Kidney (tissue), 13 donors: ENCODE measurements at regions not wholly inside any gene's neighbourhood (a gene's known extent, or its start where the extent isn't known, plus 50 kb on each side); places are given as distances from the start of the nearest gene placed in this dataset.

Source experiments
- DNase-seq, 5 donors: peaks; one replicate each; pipeline ENCODE4 v3.0.0-alpha.2; 2013 to 2020
- FAIRE-seq: peaks from 2 replicates; lab custom pipeline; 2012; peaks lifted over from hg19 to GRCh38; lab: Jason Lieb, UNC
- H3K27ac ChIP-seq, 2 donors: one replicate each; pipeline ENCODE4 v1.7.0; 2013; ENCODE audit warnings: low read depth in 2 of 2, low read length in 2 of 2, inconsistent platforms in 1 of 2
- H3K27me3 ChIP-seq: one replicate; pipeline ENCODE4 v1.7.1; 2013; ENCODE audit warnings: low read length, inconsistent platforms; ENCODE audit not compliant: control insufficient read depth, insufficient read depth
- H3K36me3 ChIP-seq, 3 donors: one replicate each; pipeline versions ENCODE4 v1.7.0 to v1.7.1; 2013; ENCODE audit warnings: low read length in 3 of 3, control low read depth in 1 of 3, inconsistent platforms in 1 of 3; ENCODE audit not compliant: insufficient read depth in 3 of 3, control insufficient read depth in 2 of 3
- H3K4me1 ChIP-seq, 3 donors: one replicate each; pipeline versions ENCODE4 v1.7.0 to v1.7.1; 2013; ENCODE audit warnings: low read length in 3 of 3, inconsistent platforms in 1 of 3, low read depth in 1 of 3; ENCODE audit not compliant: control insufficient read depth in 2 of 3, insufficient read depth in 2 of 3
- H3K4me3 ChIP-seq, 3 donors: one replicate each; pipeline versions ENCODE4 v1.7.0 to v1.8.1; 2013; ENCODE audit warnings: low read length in 3 of 3, control low read depth in 1 of 3, inconsistent platforms in 1 of 3
- H3K9ac ChIP-seq, 3 donors: one replicate each; pipeline versions ENCODE4 v1.7.0 to v1.7.1; 2013; ENCODE audit warnings: low read length in 3 of 3, control low read depth in 1 of 3, inconsistent platforms in 1 of 3
- H3K9me3 ChIP-seq, 3 donors: one replicate each; pipeline versions ENCODE4 v1.7.0 to v1.7.1; 2013; ENCODE audit warnings: low read length in 3 of 3, control low read depth in 1 of 3, inconsistent platforms in 1 of 3; ENCODE audit not compliant: control insufficient read depth in 2 of 3, insufficient read depth in 1 of 3
- intact Hi-C: fragments of 100-400 bp; cut with DNase I; formaldehyde crosslinking; loops from one replicate; pipeline ENCODE4 v1.11.1; 2022
- TF ChIP-seq, protein P1 (sequence below): IDR thresholded peaks from 3 replicates; pipeline ENCODE4 v1.5.1; 2012; ENCODE audit warnings: mild to moderate bottlenecking, moderate library complexity, borderline replicate concordance; ENCODE audit not compliant: insufficient read depth; ENCODE audit errors: extremely low read depth
- donor health status: control.
- donor health status: control.
- donor health status: control.
- donor health status: control.
- donor health status: control.
- donor health status: DM: yes; HTN: yes; CAD: no.
- donor health status: Normal renal cell carcinoma (clear cell type).

DNA sequence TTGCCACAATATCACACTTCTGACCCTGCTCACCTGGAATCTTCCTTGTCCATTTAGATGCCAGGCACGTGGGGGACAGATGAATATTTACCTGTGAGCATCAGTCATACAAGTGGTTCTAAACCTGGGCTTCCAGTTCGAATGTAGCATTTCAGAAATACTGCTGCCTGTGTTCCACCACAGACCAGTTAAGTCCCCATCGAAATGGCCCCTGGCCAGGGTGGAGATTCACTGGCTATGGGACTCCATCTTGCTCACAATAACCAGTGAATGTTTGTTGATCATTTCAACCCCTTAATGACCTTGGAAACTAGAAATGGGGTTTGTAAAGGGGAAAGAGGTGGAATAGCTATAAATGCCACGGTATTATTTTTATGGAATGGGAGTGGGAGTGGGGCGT, 73.8 kb downstream of the CLDN34 start:
- H3K9me3 ChIP-seq, result no peaks in the 10 kb centered on the region
- no peak overlapping the region for H3K4me3 ChIP-seq
- intact Hi-C loops, result no loop called here
- no peak for DNase-seq
- H3K36me3 ChIP-seq, result no peaks in the 10 kb centered on the region
- no peak overlapping the region for H3K9ac ChIP-seq
- TF ChIP-seq, protein P1, sequence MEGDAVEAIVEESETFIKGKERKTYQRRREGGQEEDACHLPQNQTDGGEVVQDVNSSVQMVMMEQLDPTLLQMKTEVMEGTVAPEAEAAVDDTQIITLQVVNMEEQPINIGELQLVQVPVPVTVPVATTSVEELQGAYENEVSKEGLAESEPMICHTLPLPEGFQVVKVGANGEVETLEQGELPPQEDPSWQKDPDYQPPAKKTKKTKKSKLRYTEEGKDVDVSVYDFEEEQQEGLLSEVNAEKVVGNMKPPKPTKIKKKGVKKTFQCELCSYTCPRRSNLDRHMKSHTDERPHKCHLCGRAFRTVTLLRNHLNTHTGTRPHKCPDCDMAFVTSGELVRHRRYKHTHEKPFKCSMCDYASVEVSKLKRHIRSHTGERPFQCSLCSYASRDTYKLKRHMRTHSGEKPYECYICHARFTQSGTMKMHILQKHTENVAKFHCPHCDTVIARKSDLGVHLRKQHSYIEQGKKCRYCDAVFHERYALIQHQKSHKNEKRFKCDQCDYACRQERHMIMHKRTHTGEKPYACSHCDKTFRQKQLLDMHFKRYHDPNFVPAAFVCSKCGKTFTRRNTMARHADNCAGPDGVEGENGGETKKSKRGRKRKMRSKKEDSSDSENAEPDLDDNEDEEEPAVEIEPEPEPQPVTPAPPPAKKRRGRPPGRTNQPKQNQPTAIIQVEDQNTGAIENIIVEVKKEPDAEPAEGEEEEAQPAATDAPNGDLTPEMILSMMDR, result no peak
- no peak for FAIRE-seq
- H3K27me3 ChIP-seq, result no peaks in the 10 kb centered on the region
- peaks cover 0 to 3% (median 0%) of the 10 kb centered on the region in 3 donors for H3K4me1 ChIP-seq
- H3K27ac ChIP-seq, result no peak overlapping the region

DNA sequence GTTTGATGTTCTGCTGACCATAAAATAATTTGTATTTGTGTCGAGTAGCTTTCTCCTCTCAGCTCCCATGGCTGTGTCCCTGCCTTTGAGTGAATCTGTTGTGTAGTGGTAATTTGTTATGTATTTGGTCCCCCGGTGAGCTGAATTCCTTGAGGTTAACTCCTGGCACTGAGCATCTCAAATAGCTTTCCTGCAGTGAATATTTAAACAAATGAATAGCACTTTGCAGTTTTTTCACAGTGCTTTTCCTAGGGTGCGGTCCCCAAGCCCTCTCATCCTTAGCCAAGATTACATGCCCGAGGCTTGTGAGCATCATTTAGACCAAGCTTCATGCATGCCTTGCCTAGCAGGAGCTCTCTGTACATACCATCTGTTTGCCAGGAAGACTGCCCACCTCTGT, 74.2 kb downstream of the CLDN34 start:
- TF ChIP-seq, protein P1, result no peak
- Histone ChIP-seq H3K9ac (no peak overlapping the region), H3K9me3 (no peaks in the 10 kb centered on the region), H3K4me1 (peaks cover 0 to 3% (median 0%) of the 10 kb centered on the region in 3 donors), H3K36me3 (no peaks in the 10 kb centered on the region), H3K27ac (no peak overlapping the region), H3K27me3 (no peaks in the 10 kb centered on the region), H3K4me3 (no peak overlapping the region)
- intact Hi-C loops, result no loop called here
- FAIRE-seq (no peak), DNase-seq (no peak)

DNA sequence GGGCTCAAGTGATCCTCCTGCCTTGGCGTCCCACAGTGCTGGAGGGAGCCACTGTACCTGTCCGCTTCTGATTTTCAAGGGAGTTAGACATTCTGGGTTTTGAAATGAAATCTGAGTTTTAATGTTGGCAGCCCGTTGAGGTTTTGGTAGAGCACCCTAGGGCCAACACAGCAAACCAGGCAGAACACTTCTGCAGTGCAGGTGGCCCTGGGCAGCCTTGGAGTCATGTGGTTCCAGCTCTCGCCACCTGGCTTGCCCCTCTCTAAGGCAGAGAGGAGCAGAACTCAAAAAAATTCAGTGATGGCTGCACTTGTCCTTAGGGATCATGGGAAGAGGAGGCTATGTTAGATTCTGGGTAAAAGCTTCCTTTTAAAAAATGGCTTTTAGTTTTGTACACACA, 74.9 kb downstream of the CLDN34 start:
- H3K4me1 ChIP-seq, result peaks cover 0 to 3% (median 0%) of the 10 kb centered on the region in 3 donors
- DNase-seq, result no peak
- no peak overlapping the region for H3K4me3 ChIP-seq
- H3K9ac ChIP-seq, result no peak overlapping the region
- no peak for FAIRE-seq
- H3K27me3 ChIP-seq, result no peaks in the 10 kb centered on the region
- intact Hi-C loops, result no loop called here
- no peak overlapping the region for H3K27ac ChIP-seq
- no peaks in the 10 kb centered on the region for H3K36me3 ChIP-seq
- TF ChIP-seq, protein P1, result no peak
- no peaks in the 10 kb centered on the region for H3K9me3 ChIP-seq

DNA sequence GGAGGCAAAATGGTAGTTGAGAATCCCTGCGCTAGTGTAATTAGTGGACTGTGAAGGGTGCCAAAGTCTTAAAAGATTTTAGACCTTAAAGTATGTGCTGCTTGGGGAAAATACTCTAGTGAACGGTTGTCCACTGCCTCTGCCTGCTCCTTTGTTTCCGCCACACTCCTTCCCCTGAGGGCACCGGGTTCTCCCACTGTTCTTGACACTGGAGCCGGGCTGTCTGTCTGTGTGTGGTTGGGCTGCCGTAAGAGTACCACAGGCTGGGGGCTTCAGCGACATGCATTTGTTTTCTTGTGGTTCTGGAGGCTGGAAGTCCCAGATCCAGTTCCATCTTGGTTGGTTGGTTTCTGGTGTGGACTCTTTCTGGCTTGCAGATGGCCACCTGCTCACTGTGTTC, 76.2 kb downstream of the CLDN34 start:
- FAIRE-seq (no peak), DNase-seq (no peak)
- Histone ChIP-seq H3K36me3 (no peaks in the 10 kb centered on the region), H3K4me1 (peaks cover 0 to 3% (median 0%) of the 10 kb centered on the region in 3 donors), H3K27ac (no peak overlapping the region), H3K4me3 (no peak overlapping the region), H3K27me3 (no peaks in the 10 kb centered on the region), H3K9ac (no peak overlapping the region), H3K9me3 (no peaks in the 10 kb centered on the region)
- TF ChIP-seq, protein P1, result no peak
- intact Hi-C loops, result no loop called here
